Astrocyte of the cerebellum (primary cell): ENCODE measurements at regions not wholly inside any gene's neighbourhood (a gene's known extent, or its start where the extent isn't known, plus 50 kb on each side); places are given as distances from the start of the nearest gene placed in this dataset.
A peak's percentile ranks its signal among the peaks of the same experiment; 100 is the strongest.

Source experiments
- DNase-seq: peaks from one replicate; pipeline ENCODE4 v3.0.0-alpha.2; 2011; ENCODE audit warnings: low read depth
- H3K4me3 ChIP-seq: 2 replicates; pipeline ENCODE4 v1.5.1; 2011; ENCODE audit warnings: mild to moderate bottlenecking, low read depth, low read length, moderate library complexity
- in situ Hi-C: cut with HindIII; loops from 2 replicates; pipeline ENCODE4 v1.10.0; 2017; ENCODE audit warnings: low sequenced_read_pairs
- TF ChIP-seq, protein P1 (sequence below): IDR thresholded peaks from 2 replicates; pipeline ENCODE4 v1.5.1; 2012; ENCODE audit warnings: low read length, low read depth, moderate library complexity, mild to moderate bottlenecking; ENCODE audit errors: missing control alignments

DNA sequence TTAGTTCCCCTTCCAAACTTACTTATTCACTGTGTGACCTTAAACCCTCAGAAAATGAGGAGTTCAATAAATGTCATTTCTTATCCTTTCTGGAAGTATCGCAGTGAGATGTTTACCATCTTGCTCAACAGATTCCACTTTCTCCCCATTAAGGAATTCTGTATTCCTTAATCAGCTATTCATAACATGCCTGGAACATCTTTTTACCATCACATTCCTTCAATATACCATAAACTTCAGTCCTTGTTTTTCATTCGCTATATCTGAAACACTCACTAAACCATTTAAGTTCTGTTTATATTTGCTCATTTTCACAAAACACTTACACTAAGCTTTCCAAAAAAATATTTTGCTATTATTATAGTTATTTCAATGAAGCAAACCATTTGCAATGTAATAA lies 1158.6 kb downstream of the CDH12 start:
- TF ChIP-seq, protein P1, sequence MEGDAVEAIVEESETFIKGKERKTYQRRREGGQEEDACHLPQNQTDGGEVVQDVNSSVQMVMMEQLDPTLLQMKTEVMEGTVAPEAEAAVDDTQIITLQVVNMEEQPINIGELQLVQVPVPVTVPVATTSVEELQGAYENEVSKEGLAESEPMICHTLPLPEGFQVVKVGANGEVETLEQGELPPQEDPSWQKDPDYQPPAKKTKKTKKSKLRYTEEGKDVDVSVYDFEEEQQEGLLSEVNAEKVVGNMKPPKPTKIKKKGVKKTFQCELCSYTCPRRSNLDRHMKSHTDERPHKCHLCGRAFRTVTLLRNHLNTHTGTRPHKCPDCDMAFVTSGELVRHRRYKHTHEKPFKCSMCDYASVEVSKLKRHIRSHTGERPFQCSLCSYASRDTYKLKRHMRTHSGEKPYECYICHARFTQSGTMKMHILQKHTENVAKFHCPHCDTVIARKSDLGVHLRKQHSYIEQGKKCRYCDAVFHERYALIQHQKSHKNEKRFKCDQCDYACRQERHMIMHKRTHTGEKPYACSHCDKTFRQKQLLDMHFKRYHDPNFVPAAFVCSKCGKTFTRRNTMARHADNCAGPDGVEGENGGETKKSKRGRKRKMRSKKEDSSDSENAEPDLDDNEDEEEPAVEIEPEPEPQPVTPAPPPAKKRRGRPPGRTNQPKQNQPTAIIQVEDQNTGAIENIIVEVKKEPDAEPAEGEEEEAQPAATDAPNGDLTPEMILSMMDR, result no peak
- in situ Hi-C loops, result no loop called here
- no peak for DNase-seq
- no peak overlapping the region for H3K4me3 ChIP-seq

DNA sequence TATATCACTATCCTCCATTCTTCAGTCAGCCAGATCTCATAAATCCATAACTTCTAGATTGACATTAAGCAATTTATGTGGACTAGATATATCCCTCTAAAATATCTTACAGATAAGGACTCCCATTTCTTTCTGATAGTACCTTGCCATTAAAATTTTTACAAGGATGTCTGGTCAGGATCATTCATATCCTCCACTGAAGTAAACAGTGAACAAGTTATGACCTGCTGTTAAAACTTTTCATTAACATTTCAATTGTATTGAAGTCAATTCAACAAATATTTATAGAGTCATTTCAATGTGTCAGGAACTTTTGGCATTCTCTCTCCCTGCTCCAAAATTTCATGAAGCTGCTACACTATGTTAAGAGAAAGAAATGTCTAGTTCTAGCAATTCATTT lies 1159.6 kb downstream of the CDH12 start:
- no peak for DNase-seq
- TF ChIP-seq, protein P1, result no peak
- H3K4me3 ChIP-seq, result no peak overlapping the region
- in situ Hi-C loops, result no loop called here

- no peak overlapping the region for H3K4me3 ChIP-seq
- TF ChIP-seq, protein P1, result no peak
- DNase-seq, result no peak
- in situ Hi-C loops, result no loop called here
These were observed 1163.6 kb downstream of the CDH12 start for GRCh38 chr5:21689587-21689986.

DNA sequence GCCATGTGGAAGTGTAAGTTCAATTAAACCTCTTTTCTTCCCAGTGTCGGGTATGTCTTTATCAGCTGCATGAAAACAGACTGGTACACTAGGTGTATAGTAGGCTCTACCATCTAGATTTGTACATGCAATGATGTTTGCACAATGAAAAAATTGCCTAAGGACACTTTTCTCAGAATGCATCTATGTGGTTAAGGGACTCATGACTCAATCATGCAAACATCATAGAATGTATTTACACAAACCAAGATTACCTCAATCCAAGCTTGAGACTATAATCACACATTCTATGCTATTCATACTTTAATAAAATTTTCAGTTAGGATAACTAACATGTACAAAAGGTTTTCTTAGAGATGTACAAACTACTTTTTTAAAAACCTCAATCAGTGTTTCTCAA lies 1164.5 kb downstream of the CDH12 start:
- in situ Hi-C loops, result no loop called here
- DNase-seq, result no peak
- TF ChIP-seq, protein P1, result no peak
- H3K4me3 ChIP-seq, result no peak overlapping the region

- in situ Hi-C loops, result no loop called here
These were observed 1165.5 kb downstream of the CDH12 start for GRCh38 chr5:21687621-21688020.

GRCh38 chr5:21686706-21687105 lies 1166.4 kb downstream of the CDH12 start:
- no peak for DNase-seq
- in situ Hi-C loops, result no loop called here
- H3K4me3 ChIP-seq, result no peak overlapping the region
- TF ChIP-seq, protein P1, result no peak

More at GRCh38 chr5:21687621-21688020, 1165.5 kb downstream of the CDH12 start:
- H3K4me3 ChIP-seq, result no peak overlapping the region
- TF ChIP-seq, protein P1, result no peak
- DNase-seq, result no peak

DNA sequence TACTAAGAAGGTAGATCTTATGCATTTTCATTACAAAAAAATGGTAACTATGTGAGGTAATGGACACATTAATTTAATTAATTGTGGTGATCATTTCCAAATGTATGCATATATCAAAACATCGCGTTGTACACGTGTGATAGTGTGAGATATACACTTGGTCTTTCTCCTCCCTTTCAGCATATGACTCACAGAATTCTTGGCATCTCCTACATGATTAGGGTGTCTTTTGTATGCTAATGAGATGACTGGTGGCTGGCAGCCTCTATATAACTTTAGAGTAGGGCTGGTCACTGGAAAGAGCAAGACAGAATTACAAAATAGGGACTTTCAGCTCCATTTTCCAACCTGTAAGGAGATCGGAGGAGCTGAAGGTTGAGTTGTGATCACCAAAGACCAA lies 1167.6 kb downstream of the CDH12 start:
- in situ Hi-C loops, result no loop called here
- TF ChIP-seq, protein P1, result no peak
- peak; percentile 44 for DNase-seq

More for the DNA sequence above, 1167.6 kb downstream of the CDH12 start:
- H3K4me3 ChIP-seq, result no peak overlapping the region
